Activated effector memory CD4-positive, alpha-beta T cell treated with anti-CD3 and anti-CD28 coated beads, Interleukin-2, amount 50 U/mL, for 16 hours (primary cell): ENCODE measurements at regions not wholly inside any gene's neighbourhood (a gene's known extent, or its start where the extent isn't known, plus 50 kb on each side); places are given as distances from the start of the nearest gene placed in this dataset.

ENCODE experiments used
- DNase-seq: peaks from one replicate; pipeline ENCODE4 v3.0.0-alpha.2; 2020

- no peak for DNase-seq
These were observed 830.6 kb downstream of the SLC4A3 start for GRCh38 chr2:220458051-220458450.

- no peak for DNase-seq
These were observed 833.0 kb downstream of the SLC4A3 start for GRCh38 chr2:220460257-220460985.

GRCh38 chr2:220463876-220464275 lies 836.4 kb downstream of the SLC4A3 start:
- no peak for DNase-seq

- DNase-seq, result no peak
These were observed 838.3 kb downstream of the SLC4A3 start for GRCh38 chr2:220465700-220466099.

GRCh38 chr2:220466251-220466691 lies 838.8 kb downstream of the SLC4A3 start:
- DNase-seq, result no peak

GRCh38 chr2:220469201-220469600 lies 841.8 kb downstream of the SLC4A3 start:
- no peak for DNase-seq

- DNase-seq, result no peak
These were observed 846.2 kb downstream of the SLC4A3 start for GRCh38 chr2:220473611-220474010.

- DNase-seq, result no peak
These were observed 849.4 kb downstream of the SLC4A3 start for GRCh38 chr2:220476877-220477276.

GRCh38 chr2:220478305-220479058 lies 851.1 kb downstream of the SLC4A3 start:
- DNase-seq, result no peak

- no peak for DNase-seq
These were observed 855.3 kb downstream of the SLC4A3 start for GRCh38 chr2:220482716-220483115.

- no peak for DNase-seq
These were observed 861.7 kb downstream of the SLC4A3 start for GRCh38 chr2:220489121-220489520.

GRCh38 chr2:220491670-220492069 lies 864.2 kb downstream of the SLC4A3 start:
- DNase-seq, result no peak

GRCh38 chr2:220493871-220494525 lies 866.6 kb downstream of the SLC4A3 start:
- DNase-seq, result no peak

GRCh38 chr2:220496513-220496912 lies 869.1 kb downstream of the SLC4A3 start:
- DNase-seq, result no peak

GRCh38 chr2:220499225-220499624 lies 871.8 kb downstream of the SLC4A3 start:
- no peak for DNase-seq

GRCh38 chr2:220502539-220502938 lies 875.1 kb downstream of the SLC4A3 start:
- DNase-seq, result no peak

- no peak for DNase-seq
These were observed 876.0 kb downstream of the SLC4A3 start for GRCh38 chr2:220503431-220503830.

GRCh38 chr2:220504938-220505503 lies 877.6 kb downstream of the SLC4A3 start:
- no peak for DNase-seq

GRCh38 chr2:220506466-220506865 lies 879.0 kb downstream of the SLC4A3 start:
- DNase-seq, result no peak

GRCh38 chr2:220509096-220509757 lies 881.8 kb downstream of the SLC4A3 start:
- no peak for DNase-seq

GRCh38 chr2:220509966-220510365 lies 882.5 kb downstream of the SLC4A3 start:
- no peak for DNase-seq

GRCh38 chr2:220510668-220511067 lies 883.2 kb downstream of the SLC4A3 start:
- DNase-seq, result no peak

- DNase-seq, result no peak
These were observed 885.0 kb downstream of the SLC4A3 start for GRCh38 chr2:220512419-220512818.
